ENCODE measurements at regions not wholly inside any gene's neighbourhood (a gene's known extent, or its start where the extent isn't known, plus 50 kb on each side); places are given as distances from the start of the nearest gene placed in this dataset.

GRCh38 chr14:62117010-62117750, 355.0 kb downstream of the SNAPC1 start:
- Histone ChIP-seq H4K20me1 (ENCODE audit: control insufficient read depth, extremely low read depth, insufficient read depth, low read length) (peaks cover 2% of the 10 kb centered on the region), H3K4me2 (ENCODE audit: extremely low read depth, insufficient read depth, low read length) (peak overlapping the region; percentile 73), H3K27ac (ENCODE audit: insufficient read depth, low read length) (no peak overlapping the region), H3K4me1 (ENCODE audit: control insufficient read depth, extremely low read depth, insufficient read depth, low read length) (no peaks in the 10 kb centered on the region), H3K27me3 (ENCODE audit: control insufficient read depth, insufficient read depth, low read length) (peaks cover 21% of the 10 kb centered on the region), H3K9ac (ENCODE audit: insufficient read depth, low read length) (no peak overlapping the region), H3K4me3 (replicated peaks in 1 of 4; ENCODE audit: control extremely low read depth in 1 of 4, insufficient read depth in 1 of 4, low read depth in 3 of 4, low read length in 4 of 4) (peak overlapping the region; percentile 3 to 61 (median 36)), H3K9me3 (ENCODE audit: control insufficient read depth, insufficient read depth, low read depth, low read length) (no peaks in the 10 kb centered on the region), H3K79me2 (ENCODE audit: control insufficient read depth, insufficient read depth, low read length) (no peaks in the 10 kb centered on the region), H3K36me3 (ENCODE audit: control insufficient read depth, insufficient read depth, low read length) (no peaks in the 10 kb centered on the region), H2AFZ (ENCODE audit: low read length) (no peak overlapping the region)
- peak; percentile 82 for TF ChIP-seq EZH2 (IDR thresholded peaks at IDR 0.05; ENCODE audit: low read length, missing control alignments)
- TF ChIP-seq CTCF (conservative IDR thresholded peaks at IDR 0.05 in 1 of 2, IDR thresholded peaks at IDR 0.05 in 1 of 2; ENCODE audit: low read depth in 1 of 2, low read length in 2 of 2), result peak; percentile 5 to 54
- DNase-seq (ENCODE audit: low read depth in 2 of 2), result peak; percentile 71 to 74

DNA sequence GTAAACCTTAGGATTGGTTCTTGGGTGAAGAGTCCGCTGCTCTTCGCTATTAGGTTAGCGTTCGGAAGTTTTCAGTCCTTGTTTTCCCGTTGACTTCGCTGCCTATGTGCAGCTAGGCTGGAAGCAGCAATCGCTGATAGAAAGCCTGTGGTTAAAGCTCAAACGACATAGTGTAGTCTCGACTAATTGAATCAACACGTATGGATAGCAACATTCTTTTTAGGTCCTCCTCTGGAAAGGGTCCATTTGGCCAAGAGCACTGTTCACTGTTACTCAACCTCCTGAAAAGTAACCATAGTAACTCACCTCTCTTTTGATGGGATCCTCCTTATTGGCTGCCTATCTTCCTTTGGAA, 355.5 kb downstream of the SNAPC1 start:
- Histone ChIP-seq H4K20me1 (ENCODE audit: control insufficient read depth, extremely low read depth, insufficient read depth, low read length) (peaks cover 2% of the 10 kb centered on the region), H3K4me3 (replicated peaks in 1 of 4; ENCODE audit: control extremely low read depth in 1 of 4, insufficient read depth in 1 of 4, low read depth in 3 of 4, low read length in 4 of 4) (peak overlapping the region in 2 of 4 experiments; percentile 51 to 61), H3K9ac (ENCODE audit: insufficient read depth, low read length) (no peak overlapping the region), H3K36me3 (ENCODE audit: control insufficient read depth, insufficient read depth, low read length) (no peaks in the 10 kb centered on the region), H3K4me1 (ENCODE audit: control insufficient read depth, extremely low read depth, insufficient read depth, low read length) (no peaks in the 10 kb centered on the region), H2AFZ (ENCODE audit: low read length) (no peak overlapping the region), H3K27me3 (ENCODE audit: control insufficient read depth, insufficient read depth, low read length) (peaks cover 21% of the 10 kb centered on the region), H3K27ac (ENCODE audit: insufficient read depth, low read length) (no peak overlapping the region), H3K4me2 (ENCODE audit: extremely low read depth, insufficient read depth, low read length) (peak overlapping the region; percentile 73), H3K9me3 (ENCODE audit: control insufficient read depth, insufficient read depth, low read depth, low read length) (no peaks in the 10 kb centered on the region), H3K79me2 (ENCODE audit: control insufficient read depth, insufficient read depth, low read length) (no peaks in the 10 kb centered on the region)
- TF ChIP-seq CTCF (conservative IDR thresholded peaks at IDR 0.05 in 1 of 2, IDR thresholded peaks at IDR 0.05 in 1 of 2; ENCODE audit: low read depth in 1 of 2, low read length in 2 of 2) (no peak), EZH2 (IDR thresholded peaks at IDR 0.05; ENCODE audit: low read length, missing control alignments) (peak; percentile 58)
- DNase-seq (ENCODE audit: low read depth in 2 of 2), result peak; percentile 1 to 7

- Histone ChIP-seq H3K4me2 (ENCODE audit: extremely low read depth, insufficient read depth, low read length) (no peak overlapping the region), H3K27me3 (ENCODE audit: control insufficient read depth, insufficient read depth, low read length) (peaks cover 21% of the 10 kb centered on the region), H3K27ac (ENCODE audit: insufficient read depth, low read length) (no peak overlapping the region), H2AFZ (ENCODE audit: low read length) (no peak overlapping the region), H3K79me2 (ENCODE audit: control insufficient read depth, insufficient read depth, low read length) (no peaks in the 10 kb centered on the region), H3K4me3 (replicated peaks in 1 of 4; ENCODE audit: control extremely low read depth in 1 of 4, insufficient read depth in 1 of 4, low read depth in 3 of 4, low read length in 4 of 4) (no peak overlapping the region), H3K9ac (ENCODE audit: insufficient read depth, low read length) (no peak overlapping the region), H3K4me1 (ENCODE audit: control insufficient read depth, extremely low read depth, insufficient read depth, low read length) (no peaks in the 10 kb centered on the region), H3K36me3 (ENCODE audit: control insufficient read depth, insufficient read depth, low read length) (no peaks in the 10 kb centered on the region), H3K9me3 (ENCODE audit: control insufficient read depth, insufficient read depth, low read depth, low read length) (no peaks in the 10 kb centered on the region), H4K20me1 (ENCODE audit: control insufficient read depth, extremely low read depth, insufficient read depth, low read length) (peaks cover 2% of the 10 kb centered on the region)
- no peak for TF ChIP-seq EZH2 (IDR thresholded peaks at IDR 0.05; ENCODE audit: low read length, missing control alignments)
- no peak for TF ChIP-seq CTCF (conservative IDR thresholded peaks at IDR 0.05 in 1 of 2, IDR thresholded peaks at IDR 0.05 in 1 of 2; ENCODE audit: low read depth in 1 of 2, low read length in 2 of 2)
- no peak for DNase-seq (ENCODE audit: low read depth in 2 of 2)
Observed at GRCh38 chr14:62118461-62118860, 356.2 kb downstream of the SNAPC1 start.

Measured in fibroblast of lung (primary cell).